Testis (tissue), 2 donors: ENCODE measurements at regions not wholly inside any gene's neighbourhood (a gene's known extent, or its start where the extent isn't known, plus 50 kb on each side); places are given as distances from the start of the nearest gene placed in this dataset.

Experiments used
- POLR2A ChIP-seq: fragments of 450-650 bp; IDR thresholded peaks from one replicate; pipeline ENCODE4 v1.6.1; 2017; ENCODE audit warnings: antibody characterized with exemption, mild to moderate bottlenecking, moderate library complexity
- TF ChIP-seq, protein P1 (sequence below), 3 experiments: fragments of 450-650 bp in 2 of 3; fragments of 200-600 bp in 1 of 3; sonication (generic) in 1 of 3; IDR thresholded peaks; one replicate each; pipeline ENCODE4 v1.5.1; 2016 to 2019; ENCODE audit warnings: antibody characterized with exemption in 3 of 3, mild to moderate bottlenecking in 2 of 3, moderate library complexity in 1 of 3

DNA sequence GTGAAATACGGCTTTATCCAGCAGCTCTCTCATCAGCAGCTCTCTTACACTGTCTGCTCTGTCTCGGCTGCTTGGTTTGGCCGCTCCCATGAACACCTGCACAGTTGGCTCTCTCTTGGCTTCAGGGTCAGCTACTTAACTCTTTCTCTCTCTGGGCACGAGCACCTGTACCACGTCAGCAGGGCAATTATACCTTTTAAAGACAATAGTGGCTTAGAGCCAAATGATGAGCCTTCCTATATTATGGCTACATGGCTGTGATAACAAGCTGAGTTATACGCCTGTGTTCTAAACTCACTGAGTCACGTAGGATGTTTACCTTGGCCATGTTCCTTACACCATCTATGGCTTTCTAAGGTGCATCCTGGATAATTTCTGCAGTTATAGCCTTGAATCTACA lies 69.2 kb upstream of the CTNND2 start:
- TF ChIP-seq, protein P1, sequence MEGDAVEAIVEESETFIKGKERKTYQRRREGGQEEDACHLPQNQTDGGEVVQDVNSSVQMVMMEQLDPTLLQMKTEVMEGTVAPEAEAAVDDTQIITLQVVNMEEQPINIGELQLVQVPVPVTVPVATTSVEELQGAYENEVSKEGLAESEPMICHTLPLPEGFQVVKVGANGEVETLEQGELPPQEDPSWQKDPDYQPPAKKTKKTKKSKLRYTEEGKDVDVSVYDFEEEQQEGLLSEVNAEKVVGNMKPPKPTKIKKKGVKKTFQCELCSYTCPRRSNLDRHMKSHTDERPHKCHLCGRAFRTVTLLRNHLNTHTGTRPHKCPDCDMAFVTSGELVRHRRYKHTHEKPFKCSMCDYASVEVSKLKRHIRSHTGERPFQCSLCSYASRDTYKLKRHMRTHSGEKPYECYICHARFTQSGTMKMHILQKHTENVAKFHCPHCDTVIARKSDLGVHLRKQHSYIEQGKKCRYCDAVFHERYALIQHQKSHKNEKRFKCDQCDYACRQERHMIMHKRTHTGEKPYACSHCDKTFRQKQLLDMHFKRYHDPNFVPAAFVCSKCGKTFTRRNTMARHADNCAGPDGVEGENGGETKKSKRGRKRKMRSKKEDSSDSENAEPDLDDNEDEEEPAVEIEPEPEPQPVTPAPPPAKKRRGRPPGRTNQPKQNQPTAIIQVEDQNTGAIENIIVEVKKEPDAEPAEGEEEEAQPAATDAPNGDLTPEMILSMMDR (IDR thresholded peaks at IDR 0.05), result no peak
- TF ChIP-seq POLR2A, result no peak
